Peyer's patch (tissue), 4 donors: ENCODE measurements at regions not wholly inside any gene's neighbourhood (a gene's known extent, or its start where the extent isn't known, plus 50 kb on each side); places are given as distances from the start of the nearest gene placed in this dataset.
"Not testable (repeated sequence)": the region's sequence is repeated elsewhere in the genome, so short reads cannot be mapped to it uniquely, and the experiment has no call there.

Experiments
- DNase-seq, 3 donors: peaks; one replicate each; pipeline ENCODE4 v3.0.0-alpha.2; 2017 to 2019
- H3K27ac ChIP-seq, 4 donors: fragments of 200-600 bp; sonication (generic); one replicate each; pipeline ENCODE4 v1.5.1; 2016 to 2019
- H3K27me3 ChIP-seq, 2 donors: fragments of 200-600 bp; sonication (generic); one replicate each; pipeline ENCODE4 v1.5.1; 2019
- H3K36me3 ChIP-seq, 3 donors: fragments of 200-600 bp; sonication (generic); one replicate each; pipeline ENCODE4 v1.5.1; 2016 to 2019
- H3K4me1 ChIP-seq, 4 donors: fragments of 200-600 bp; sonication (generic); one replicate each; pipeline ENCODE4 v1.5.1; 2016 to 2019
- H3K4me3 ChIP-seq, 4 donors: fragments of 200-600 bp; sonication (generic); 1 replicate in 3 of 4; 2 replicates in 1 of 4; pipeline ENCODE4 v1.5.1; 2016 to 2019; ENCODE audit warnings: mild to moderate bottlenecking in 1 of 4
- H3K9me3 ChIP-seq, 4 donors: fragments of 200-600 bp; sonication (generic); one replicate each; pipeline ENCODE4 v1.5.1; 2016 to 2019; ENCODE audit warnings: mild to moderate bottlenecking in 1 of 4
- CTCF ChIP-seq, 6 experiments: fragments of 450-650 bp in 4 of 6; fragments of 200-600 bp in 2 of 6; sonication (generic) in 1 of 6; IDR thresholded peaks; one replicate each; pipeline ENCODE4 v1.5.1; 2017 to 2019; ENCODE audit warnings: antibody characterized with exemption in 6 of 6, mild to moderate bottlenecking in 3 of 6, moderate library complexity in 1 of 6
- POLR2A ChIP-seq, 2 donors: fragments of 450-650 bp; IDR thresholded peaks; one replicate each; pipeline ENCODE4 v1.5.1; 2017; ENCODE audit warnings: antibody characterized with exemption in 2 of 2, mild to moderate bottlenecking in 2 of 2, moderate library complexity in 2 of 2

- not testable (repeated sequence) for H3K36me3 ChIP-seq, H3K27ac ChIP-seq, H3K27me3 ChIP-seq, H3K9me3 ChIP-seq, H3K4me3 ChIP-seq, H3K4me1 ChIP-seq, DNase-seq
- peak in 2 of 6 experiments; percentile 14 to 16 for TF ChIP-seq CTCF (IDR thresholded peaks at IDR 0.05)
Observed at GRCh38 chr6:157176-157575, 135.1 kb upstream of the DUSP22 start.

GRCh38 chr6:161657-162056 is 130.6 kb upstream of the DUSP22 start:
- H3K9me3 ChIP-seq, H3K27me3 ChIP-seq, DNase-seq, H3K36me3 ChIP-seq, H3K4me3 ChIP-seq, H3K27ac ChIP-seq, H3K4me1 ChIP-seq: not testable (repeated sequence)

- no peaks in the 10 kb centered on the region for H3K27me3 ChIP-seq
- no peaks in the 10 kb centered on the region for H3K36me3 ChIP-seq
- no peak overlapping the region for H3K27ac ChIP-seq
- H3K4me3 ChIP-seq = no peak overlapping the region
- no peaks in the 10 kb centered on the region for H3K9me3 ChIP-seq
- no peaks in the 10 kb centered on the region for H3K4me1 ChIP-seq
- no peak for DNase-seq
- TF ChIP-seq POLR2A (IDR thresholded peaks at IDR 0.05) = no peak
- no peak for TF ChIP-seq CTCF (IDR thresholded peaks at IDR 0.05)
Observed at GRCh38 chr6:164720-165119, 127.6 kb upstream of the DUSP22 start.

GRCh38 chr6:165263-165662 is 127.0 kb upstream of the DUSP22 start:
- H3K27ac ChIP-seq = no peak overlapping the region
- H3K36me3 ChIP-seq = no peaks in the 10 kb centered on the region
- no peak overlapping the region for H3K4me3 ChIP-seq
- no peaks in the 10 kb centered on the region for H3K4me1 ChIP-seq
- H3K9me3 ChIP-seq = no peaks in the 10 kb centered on the region
- TF ChIP-seq POLR2A (IDR thresholded peaks at IDR 0.05) (no peak), CTCF (IDR thresholded peaks at IDR 0.05) (no peak)
- no peak for DNase-seq
- no peaks in the 10 kb centered on the region for H3K27me3 ChIP-seq

GRCh38 chr6:165906-166305 is 126.4 kb upstream of the DUSP22 start:
- TF ChIP-seq POLR2A (IDR thresholded peaks at IDR 0.05) (no peak), CTCF (IDR thresholded peaks at IDR 0.05) (no peak)
- Histone ChIP-seq H3K9me3 (no peaks in the 10 kb centered on the region), H3K27me3 (no peaks in the 10 kb centered on the region), H3K36me3 (no peaks in the 10 kb centered on the region), H3K27ac (no peak overlapping the region), H3K4me1 (no peaks in the 10 kb centered on the region), H3K4me3 (no peak overlapping the region)
- DNase-seq = no peak

- H3K9me3 ChIP-seq = no peaks in the 10 kb centered on the region
- H3K36me3 ChIP-seq = no peaks in the 10 kb centered on the region
- no peaks in the 10 kb centered on the region for H3K27me3 ChIP-seq
- H3K4me3 ChIP-seq = no peak overlapping the region
- DNase-seq = no peak
- no peak overlapping the region for H3K27ac ChIP-seq
- TF ChIP-seq POLR2A (IDR thresholded peaks at IDR 0.05) (no peak), CTCF (IDR thresholded peaks at IDR 0.05) (peak in 5 of 6 experiments; percentile 57 to 70 (median 63))
- no peaks in the 10 kb centered on the region for H3K4me1 ChIP-seq
Observed at GRCh38 chr6:168865-169455, 123.3 kb upstream of the DUSP22 start.
